ENCODE measurements at regions not wholly inside any gene's neighbourhood (a gene's known extent, or its start where the extent isn't known, plus 50 kb on each side); places are given as distances from the start of the nearest gene placed in this dataset.
"Not testable (repeated sequence)": the region's sequence is repeated elsewhere in the genome, so short reads cannot be mapped to it uniquely, and the experiment has no call there.

DNA sequence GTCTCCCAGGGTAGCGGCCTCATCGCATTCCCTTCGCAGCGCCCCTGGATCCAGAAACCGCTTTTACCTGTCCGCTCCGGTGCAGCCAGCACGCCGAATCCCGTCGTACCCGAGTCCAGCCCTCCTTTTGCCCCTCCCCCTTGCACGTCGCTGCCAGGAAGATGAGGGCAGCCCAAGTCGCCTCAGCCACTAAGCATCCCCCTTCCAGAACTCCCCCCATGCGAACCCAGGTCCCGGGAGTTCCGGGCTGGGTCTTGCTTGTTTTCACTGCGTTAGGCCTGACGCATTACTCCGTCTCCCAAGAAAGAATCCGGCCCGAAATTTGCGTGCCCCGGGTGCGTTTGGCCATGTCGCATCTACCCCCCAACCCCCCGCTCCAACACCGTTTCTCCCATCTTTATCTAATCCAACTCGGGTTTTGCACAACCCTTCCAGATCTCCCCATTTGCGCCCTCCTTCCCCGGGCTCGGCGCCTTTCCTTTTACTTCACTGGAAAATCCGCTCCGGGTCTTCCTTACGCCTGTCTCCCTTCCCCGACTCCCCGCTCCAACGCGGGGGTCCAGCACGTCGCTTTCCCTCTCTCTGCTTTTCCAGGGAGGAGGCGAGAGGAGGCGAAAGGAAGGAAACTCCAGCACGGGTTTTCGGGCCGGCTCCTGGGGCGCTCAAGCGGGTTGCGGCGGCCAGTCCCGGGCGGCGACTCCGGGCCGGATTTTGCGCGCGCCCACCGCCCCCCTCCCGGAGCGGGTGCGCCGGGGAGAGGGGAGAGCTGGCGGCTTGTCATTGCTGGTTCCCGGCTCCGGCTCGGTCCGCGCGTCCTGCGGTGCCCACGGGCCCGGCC, 116.0 kb downstream of the CRLF3 start (continued):
- TF ChIP-seq, protein P1, sequence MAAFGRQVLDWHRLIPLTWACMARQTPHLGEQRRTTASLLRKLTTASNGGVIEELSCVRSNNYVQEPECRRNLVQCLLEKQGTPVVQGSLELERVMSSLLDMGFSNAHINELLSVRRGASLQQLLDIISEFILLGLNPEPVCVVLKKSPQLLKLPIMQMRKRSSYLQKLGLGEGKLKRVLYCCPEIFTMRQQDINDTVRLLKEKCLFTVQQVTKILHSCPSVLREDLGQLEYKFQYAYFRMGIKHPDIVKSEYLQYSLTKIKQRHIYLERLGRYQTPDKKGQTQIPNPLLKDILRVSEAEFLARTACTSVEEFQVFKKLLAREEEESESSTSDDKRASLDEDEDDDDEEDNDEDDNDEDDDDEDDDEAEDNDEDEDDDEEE (CRISPR knock-in tag; IDR thresholded peaks at IDR 0.05) = peak; percentile 68; the same call in 1 of the 2 replicates
- TF ChIP-seq, protein P2, sequence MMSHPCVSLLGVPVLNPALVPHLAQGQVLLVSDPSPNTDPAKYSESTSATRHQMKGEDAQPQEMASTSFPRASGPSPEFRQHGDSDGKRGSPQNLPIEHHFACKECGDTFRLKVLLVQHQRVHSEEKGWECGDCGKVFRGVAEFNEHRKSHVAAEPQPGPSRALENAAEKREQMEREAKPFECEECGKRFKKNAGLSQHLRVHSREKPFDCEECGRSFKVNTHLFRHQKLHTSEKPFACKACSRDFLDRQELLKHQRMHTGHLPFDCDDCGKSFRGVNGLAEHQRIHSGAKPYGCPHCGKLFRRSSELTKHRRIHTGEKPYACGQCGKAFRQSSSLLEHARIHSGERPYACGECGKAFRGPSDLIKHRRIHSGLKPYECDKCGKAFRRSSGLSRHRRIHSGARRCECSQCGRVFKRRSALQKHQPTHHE (CRISPR knock-in tag; IDR thresholded peaks at IDR 0.05; ENCODE audit: borderline replicate concordance) = 0 out of 2 replicates have a peak, but pooled peaks have one; percentile 14
- TF ChIP-seq ZNF160 (CRISPR knock-in tag; IDR thresholded peaks at IDR 0.05) (0 out of 2 replicates have a peak, but pooled peaks have one; percentile 41), ZNF501 (CRISPR knock-in tag; IDR thresholded peaks at IDR 0.05) (peak; percentile 66; the same call in 1 of the 2 replicates), GZF1 (CRISPR knock-in tag; IDR thresholded peaks at IDR 0.05) (0 out of 2 replicates have a peak, but pooled peaks have one; percentile 35)
- TF ChIP-seq, protein P3, sequence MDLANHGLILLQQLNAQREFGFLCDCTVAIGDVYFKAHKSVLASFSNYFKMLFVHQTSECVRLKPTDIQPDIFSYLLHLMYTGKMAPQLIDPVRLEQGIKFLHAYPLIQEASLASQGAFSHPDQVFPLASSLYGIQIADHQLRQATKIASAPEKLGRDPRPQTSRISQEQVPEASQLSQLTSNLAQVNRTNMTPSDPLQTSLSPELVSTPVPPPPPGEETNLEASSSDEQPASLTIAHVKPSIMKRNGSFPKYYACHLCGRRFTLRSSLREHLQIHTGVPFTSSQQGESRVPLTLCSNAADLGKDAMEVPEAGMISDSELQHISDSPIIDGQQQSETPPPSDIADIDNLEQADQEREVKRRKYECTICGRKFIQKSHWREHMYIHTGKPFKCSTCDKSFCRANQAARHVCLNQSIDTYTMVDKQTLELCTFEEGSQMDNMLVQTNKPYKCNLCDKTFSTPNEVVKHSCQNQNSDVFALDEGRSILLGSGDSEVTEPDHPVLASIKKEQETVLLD (CRISPR knock-in tag; IDR thresholded peaks at IDR 0.05; ENCODE audit: low read depth) = 0 out of 2 replicates have a peak, but pooled peaks have one; percentile 45

DNA sequence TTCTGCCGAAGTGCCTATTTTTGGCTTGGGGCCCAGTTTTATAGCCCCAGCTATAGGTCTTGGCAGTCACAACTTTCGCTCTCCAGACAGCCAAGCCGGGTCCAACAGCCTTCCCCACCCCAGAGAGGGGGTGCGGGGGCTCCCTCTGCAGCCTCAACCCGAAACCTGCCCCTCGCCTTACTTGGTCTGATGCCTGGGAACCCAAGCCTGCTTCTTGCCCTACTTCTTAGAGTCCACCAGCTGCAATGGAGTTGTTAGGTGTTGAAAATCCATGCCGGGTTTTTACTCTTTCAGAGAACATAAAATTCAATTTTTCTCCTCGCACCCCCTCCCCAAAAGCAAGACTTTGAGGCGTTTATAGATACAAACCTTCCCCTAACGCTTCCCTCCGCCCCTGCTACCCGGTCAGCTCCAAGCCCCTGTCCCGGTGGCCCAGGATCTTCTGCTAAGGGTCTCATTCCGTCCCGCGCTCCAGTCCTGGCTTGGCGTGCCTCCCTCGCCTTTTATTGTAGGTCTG, 116.7 kb downstream of the CRLF3 start:
- peak; percentile 4; the same call in 2 of the 3 replicates for ATAC-seq
- TF ChIP-seq TBX3 (IDR thresholded peaks at IDR 0.05; ENCODE audit: borderline replicate concordance) (peak; percentile 10; the same call in 1 of the 2 replicates), ATF7-NPFF (CRISPR knock-in tag; IDR thresholded peaks at IDR 0.05; ENCODE audit: low read depth) (0 out of 2 replicates have a peak, but pooled peaks have one; percentile 22), SKI (IDR thresholded peaks at IDR 0.05; ENCODE audit: partially characterized antibody) (peak; percentile 12)
- TF ChIP-seq, protein P4, sequence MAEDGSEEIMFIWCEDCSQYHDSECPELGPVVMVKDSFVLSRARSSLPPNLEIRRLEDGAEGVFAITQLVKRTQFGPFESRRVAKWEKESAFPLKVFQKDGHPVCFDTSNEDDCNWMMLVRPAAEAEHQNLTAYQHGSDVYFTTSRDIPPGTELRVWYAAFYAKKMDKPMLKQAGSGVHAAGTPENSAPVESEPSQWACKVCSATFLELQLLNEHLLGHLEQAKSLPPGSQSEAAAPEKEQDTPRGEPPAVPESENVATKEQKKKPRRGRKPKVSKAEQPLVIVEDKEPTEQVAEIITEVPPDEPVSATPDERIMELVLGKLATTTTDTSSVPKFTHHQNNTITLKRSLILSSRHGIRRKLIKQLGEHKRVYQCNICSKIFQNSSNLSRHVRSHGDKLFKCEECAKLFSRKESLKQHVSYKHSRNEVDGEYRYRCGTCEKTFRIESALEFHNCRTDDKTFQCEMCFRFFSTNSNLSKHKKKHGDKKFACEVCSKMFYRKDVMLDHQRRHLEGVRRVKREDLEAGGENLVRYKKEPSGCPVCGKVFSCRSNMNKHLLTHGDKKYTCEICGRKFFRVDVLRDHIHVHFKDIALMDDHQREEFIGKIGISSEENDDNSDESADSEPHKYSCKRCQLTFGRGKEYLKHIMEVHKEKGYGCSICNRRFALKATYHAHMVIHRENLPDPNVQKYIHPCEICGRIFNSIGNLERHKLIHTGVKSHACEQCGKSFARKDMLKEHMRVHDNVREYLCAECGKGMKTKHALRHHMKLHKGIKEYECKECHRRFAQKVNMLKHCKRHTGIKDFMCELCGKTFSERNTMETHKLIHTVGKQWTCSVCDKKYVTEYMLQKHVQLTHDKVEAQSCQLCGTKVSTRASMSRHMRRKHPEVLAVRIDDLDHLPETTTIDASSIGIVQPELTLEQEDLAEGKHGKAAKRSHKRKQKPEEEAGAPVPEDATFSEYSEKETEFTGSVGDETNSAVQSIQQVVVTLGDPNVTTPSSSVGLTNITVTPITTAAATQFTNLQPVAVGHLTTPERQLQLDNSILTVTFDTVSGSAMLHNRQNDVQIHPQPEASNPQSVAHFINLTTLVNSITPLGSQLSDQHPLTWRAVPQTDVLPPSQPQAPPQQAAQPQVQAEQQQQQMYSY (CRISPR knock-in tag; IDR thresholded peaks at IDR 0.05) = peak; percentile 97
- H3K4me3 ChIP-seq (replicated peaks in 1 of 3; ENCODE audit: insufficient read depth in 1 of 3, low read depth in 2 of 3, low read length in 3 of 3) = peak overlapping the region; percentile 58 to 75 (median 69)
- H2AFZ ChIP-seq (ENCODE audit: low read length); H3K79me2 ChIP-seq (ENCODE audit: insufficient read depth, low read length); H4K20me1 ChIP-seq (ENCODE audit: insufficient read depth, low read length); FAIRE-seq; intact Hi-C loops (cut with micrococcal nuclease; ENCODE audit: unreplicated experiment); BruUV-seq (replicated peaks); DNase-seq (ENCODE audit: low spot score); in situ Hi-C loops (cut with HindIII; ENCODE audit: extremely low pct_ligation_motif_present, low pct_unique_long_range_greater_than_20kb); H3K9me3 ChIP-seq (ENCODE audit: low read length); H3K36me3 ChIP-seq (replicated peaks in 1 of 2; ENCODE audit: control insufficient read depth in 1 of 2, insufficient read depth in 2 of 2, low read length in 2 of 2); POLR2A ChIA-PET; CTCF ChIA-PET (ENCODE audit: low intra/inter-chr PET ratio, low total read pairs): not testable (repeated sequence)
- peak overlapping the region; percentile 31 for H3K27ac ChIP-seq (ENCODE audit: extremely low read length, insufficient read depth, low read length)
- peak overlapping the region; percentile 73 for H3K4me2 ChIP-seq (ENCODE audit: low read depth, low read length)
- H3K4me1 ChIP-seq (ENCODE audit: insufficient read depth, low read length) = peaks cover 34% of the 10 kb centered on the region
- H3K27me3 ChIP-seq (ENCODE audit: control insufficient read depth in 1 of 2, insufficient read depth in 2 of 2, low read length in 2 of 2) = peaks cover 0 to 12% of the 10 kb centered on the region in 2 experiments; a peak in 2 of 5 replicates
- WGBS (ENCODE audit: low lambda C conversion rate) = 3% methylated on average over 14 of the region's 18 CpGs
- H3K9ac ChIP-seq (ENCODE audit: insufficient read depth, low read depth, low read length) = peak overlapping the region; percentile 43; the same call in 1 of the 2 replicates
